GM18870 (cell line): ENCODE measurements at regions not wholly inside any gene's neighbourhood (a gene's known extent, or its start where the extent isn't known, plus 50 kb on each side); places are given as distances from the start of the nearest gene placed in this dataset.

Experiments
- ATAC-seq: cut with Tn5 transposase; IDR thresholded peaks from one replicate; pipeline ENCODE4 v1.9.1; 2021; ENCODE audit warnings: moderate library complexity; ENCODE audit not compliant: unreplicated experiment

GRCh38 chr10:117699436-117700075, 157.0 kb downstream of the EMX2 start:
- no peak for ATAC-seq

GRCh38 chr10:117710181-117710798, 167.7 kb downstream of the EMX2 start:
- ATAC-seq, result no peak

- ATAC-seq, result no peak
Observed at GRCh38 chr10:117716889-117717288, 174.3 kb downstream of the EMX2 start.

- no peak for ATAC-seq
Observed at GRCh38 chr10:117718986-117719920, 176.7 kb downstream of the EMX2 start.

- ATAC-seq, result no peak
Observed at GRCh38 chr10:117720931-117721835, 178.6 kb downstream of the EMX2 start.

- ATAC-seq, result no peak
Observed at GRCh38 chr10:117721873-117722272, 179.3 kb downstream of the EMX2 start.

GRCh38 chr10:117723343-117723742, 180.8 kb downstream of the EMX2 start:
- no peak for ATAC-seq

GRCh38 chr10:117725993-117726392, 183.4 kb downstream of the EMX2 start:
- no peak for ATAC-seq

GRCh38 chr10:117726596-117727295, 184.2 kb downstream of the EMX2 start:
- no peak for ATAC-seq

- ATAC-seq, result no peak
Observed at GRCh38 chr10:117727421-117727820, 184.9 kb downstream of the EMX2 start.

- ATAC-seq, result no peak
Observed at GRCh38 chr10:117728087-117728486, 185.5 kb downstream of the EMX2 start.

GRCh38 chr10:117729156-117729555, 186.6 kb downstream of the EMX2 start:
- no peak for ATAC-seq

GRCh38 chr10:117731121-117731791, 188.7 kb downstream of the EMX2 start:
- no peak for ATAC-seq

GRCh38 chr10:117734731-117735405, 192.3 kb downstream of the EMX2 start:
- ATAC-seq, result no peak

GRCh38 chr10:117736655-117737054, 194.1 kb downstream of the EMX2 start:
- no peak for ATAC-seq

GRCh38 chr10:117740088-117740487, 197.5 kb downstream of the EMX2 start:
- no peak for ATAC-seq

- ATAC-seq, result no peak
Observed at GRCh38 chr10:117740691-117741222, 198.2 kb downstream of the EMX2 start.

GRCh38 chr10:117741524-117741923, 199.0 kb downstream of the EMX2 start:
- ATAC-seq, result no peak

- ATAC-seq, result no peak
Observed at GRCh38 chr10:117743509-117743908, 201.0 kb downstream of the EMX2 start.
